Adrenal gland (tissue), 9 donors: ENCODE measurements at regions not wholly inside any gene's neighbourhood (a gene's known extent, or its start where the extent isn't known, plus 50 kb on each side); places are given as distances from the start of the nearest gene placed in this dataset.

Source experiments
- DNase-seq, 7 donors: peaks; one replicate each; pipeline ENCODE4 v3.0.0-alpha.2; 2019 to 2020
- H3K27ac ChIP-seq, 5 donors: fragments of 200-600 bp; sonication (generic) in 4 of 5; 1 replicate in 3 of 5; 2 replicates in 2 of 5; pipeline versions ENCODE4 v1.5.1 to v1.8.0; 2016 to 2020; ENCODE audit warnings: mild to moderate bottlenecking in 1 of 5
- H3K27me3 ChIP-seq: fragments of 200-600 bp; 2 replicates; pipeline ENCODE4 v1.8.0; 2021
- H3K36me3 ChIP-seq, 2 donors: fragments of 200-600 bp; replicated peaks in 1 of 2; 1 replicate in 1 of 2; 2 replicates in 1 of 2; pipeline versions ENCODE4 v1.5.1 to v1.8.0; 2018 to 2022
- H3K4me1 ChIP-seq, 2 donors: fragments of 200-600 bp; replicated peaks in 1 of 2; 1 replicate in 1 of 2; 2 replicates in 1 of 2; pipeline versions ENCODE4 v1.5.1 to v1.8.0; 2018 to 2021
- H3K4me3 ChIP-seq, 4 donors: fragments of 200-600 bp; sonication (generic) in 3 of 4; one replicate each; pipeline ENCODE4 v1.5.1; 2016 to 2018
- H3K9me3 ChIP-seq, 3 donors: fragments of 200-600 bp; sonication (generic) in 1 of 3; replicated peaks in 1 of 3; 1 replicate in 2 of 3; 2 replicates in 1 of 3; pipeline versions ENCODE4 v1.5.1 to v1.8.0; 2016 to 2021
- POLR2A ChIP-seq, 2 donors: fragments of 450-650 bp; IDR thresholded peaks; one replicate each; pipeline ENCODE4 v1.6.1; 2017; ENCODE audit warnings: antibody characterized with exemption in 2 of 2, mild to moderate bottlenecking in 2 of 2, moderate library complexity in 1 of 2
- WGBS, 4 donors: extraction: QIAGEN DNeasy Blood & Tissue Kit in 2 of 4; methylation state at CpG; one replicate each; pipeline versions ENCODE4 v1.1.5 to v1.1.7; 2013 to 2017; 5-methylcytosine and 5-hydroxymethylcytosine counted together
- intact Hi-C, 2 donors: fragments of 100-400 bp; cut with DNase I; formaldehyde crosslinking; loops; one replicate each; pipeline versions ENCODE4 v1.14.1 to v1.15.0; 2022 to 2023
- TF ChIP-seq, protein P1 (sequence below), 6 experiments: fragments of 450-650 bp in 4 of 6; fragments of 200-600 bp in 2 of 6; sonication (generic) in 1 of 6; IDR thresholded peaks; 1 replicate in 5 of 6; 2 replicates in 1 of 6; pipeline versions ENCODE4 v1.5.1 to v1.8.0; 2016 to 2021; ENCODE audit warnings: antibody characterized with exemption in 6 of 6, mild to moderate bottlenecking in 2 of 6, moderate library complexity in 1 of 6
- donor health status: healthy with polysubstance abuse.
- donor health status: Bipolar disorder and iron deficiency.
- donor health status: DM: yes; HTN: yes; CAD: no.
- donor health status: DM: no; HTN: no; CAD: no.
- donor health status: DM: no; HTN: no; CAD: no.

DNA sequence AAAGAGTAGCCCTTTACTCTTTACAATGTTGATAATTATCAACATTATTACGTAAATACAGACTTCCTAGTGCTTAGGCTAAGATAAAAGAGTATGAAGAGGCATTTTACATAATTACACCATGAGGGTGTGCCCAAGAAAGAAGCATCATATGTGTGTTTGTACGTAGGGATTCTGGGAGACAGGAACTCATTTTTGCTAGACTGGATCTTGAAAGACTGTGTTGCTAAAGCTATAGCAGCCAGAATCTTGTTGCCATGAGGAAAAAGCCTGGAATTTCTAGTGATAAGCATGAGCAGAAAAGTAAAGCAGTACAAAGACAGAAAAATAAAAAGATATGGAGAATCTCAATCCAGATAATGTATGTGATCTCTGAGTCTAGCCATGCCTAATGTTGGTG, 72.1 kb downstream of the JRKL start:
- Histone ChIP-seq H3K27ac (no peak overlapping the region), H3K9me3 (no peaks in the 10 kb centered on the region), H3K4me3 (no peak overlapping the region), H3K36me3 (no peaks in the 10 kb centered on the region), H3K4me1 (peaks cover 0 to 7% of the 10 kb centered on the region in 2 donors), H3K27me3 (no peaks in the 10 kb centered on the region)
- 51 to 69% (median 63%) methylated on average over 2 of the region's 2 CpGs for WGBS, 4 donors
- TF ChIP-seq, protein P1, sequence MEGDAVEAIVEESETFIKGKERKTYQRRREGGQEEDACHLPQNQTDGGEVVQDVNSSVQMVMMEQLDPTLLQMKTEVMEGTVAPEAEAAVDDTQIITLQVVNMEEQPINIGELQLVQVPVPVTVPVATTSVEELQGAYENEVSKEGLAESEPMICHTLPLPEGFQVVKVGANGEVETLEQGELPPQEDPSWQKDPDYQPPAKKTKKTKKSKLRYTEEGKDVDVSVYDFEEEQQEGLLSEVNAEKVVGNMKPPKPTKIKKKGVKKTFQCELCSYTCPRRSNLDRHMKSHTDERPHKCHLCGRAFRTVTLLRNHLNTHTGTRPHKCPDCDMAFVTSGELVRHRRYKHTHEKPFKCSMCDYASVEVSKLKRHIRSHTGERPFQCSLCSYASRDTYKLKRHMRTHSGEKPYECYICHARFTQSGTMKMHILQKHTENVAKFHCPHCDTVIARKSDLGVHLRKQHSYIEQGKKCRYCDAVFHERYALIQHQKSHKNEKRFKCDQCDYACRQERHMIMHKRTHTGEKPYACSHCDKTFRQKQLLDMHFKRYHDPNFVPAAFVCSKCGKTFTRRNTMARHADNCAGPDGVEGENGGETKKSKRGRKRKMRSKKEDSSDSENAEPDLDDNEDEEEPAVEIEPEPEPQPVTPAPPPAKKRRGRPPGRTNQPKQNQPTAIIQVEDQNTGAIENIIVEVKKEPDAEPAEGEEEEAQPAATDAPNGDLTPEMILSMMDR (IDR thresholded peaks at IDR 0.05) = no peak
- no peak for TF ChIP-seq POLR2A (IDR thresholded peaks at IDR 0.05)
- DNase-seq = no peak
- intact Hi-C loops = loop anchor here in 1 of 2 donors (5.0 to 10.0 kb wide), 2 partner anchors 363 to 680 kb away; no protein-coding TSS in a partner anchor

DNA sequence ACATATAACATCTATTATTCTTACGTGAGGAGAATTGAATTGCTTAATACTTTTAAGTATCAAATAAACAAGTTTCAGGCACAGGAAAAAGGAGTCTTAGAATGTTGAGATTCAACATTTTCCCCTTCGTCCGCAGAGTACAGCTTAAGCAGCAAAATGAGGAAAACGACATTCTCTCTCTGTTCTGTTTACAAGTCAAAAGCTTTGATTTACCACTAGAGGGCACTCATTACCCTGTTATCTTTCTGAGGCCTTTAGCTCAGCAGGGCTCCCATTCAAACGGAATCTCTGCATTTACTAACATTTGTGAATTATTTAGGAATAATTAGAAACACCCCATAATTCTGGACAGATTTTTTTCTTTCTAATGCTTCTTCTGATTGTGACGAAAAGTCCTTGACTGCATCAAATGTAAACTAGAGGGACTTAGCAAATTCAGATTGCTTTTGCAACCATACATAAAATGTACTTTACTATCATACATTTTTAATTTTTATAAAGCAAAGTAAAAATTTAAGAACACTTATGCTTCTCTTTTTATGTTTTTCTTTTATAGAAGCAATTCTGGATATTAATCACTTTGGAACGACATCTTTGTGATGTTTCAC, 75.0 kb downstream of the JRKL start:
- peak in 1 of 7 donors; percentile 11 for DNase-seq
- Histone ChIP-seq H3K27me3 (no peaks in the 10 kb centered on the region), H3K4me3 (no peak overlapping the region), H3K4me1 (peaks cover 0 to 7% of the 10 kb centered on the region in 2 donors), H3K9me3 (no peaks in the 10 kb centered on the region), H3K36me3 (no peaks in the 10 kb centered on the region), H3K27ac (no peak overlapping the region)
- 6 to 9% (median 6%) methylated on average over 7 of the region's 7 CpGs for whole genome bisulfite sequencing, 4 donors
- intact Hi-C loops = loop anchor here in 1 of 2 donors (5.0 to 10.0 kb wide), 2 partner anchors 360 to 677 kb away; no protein-coding TSS in a partner anchor
- TF ChIP-seq, protein P1 (IDR thresholded peaks at IDR 0.05) = peak; percentile 62 to 79 (median 73)
- TF ChIP-seq POLR2A (IDR thresholded peaks at IDR 0.05) = no peak

DNA sequence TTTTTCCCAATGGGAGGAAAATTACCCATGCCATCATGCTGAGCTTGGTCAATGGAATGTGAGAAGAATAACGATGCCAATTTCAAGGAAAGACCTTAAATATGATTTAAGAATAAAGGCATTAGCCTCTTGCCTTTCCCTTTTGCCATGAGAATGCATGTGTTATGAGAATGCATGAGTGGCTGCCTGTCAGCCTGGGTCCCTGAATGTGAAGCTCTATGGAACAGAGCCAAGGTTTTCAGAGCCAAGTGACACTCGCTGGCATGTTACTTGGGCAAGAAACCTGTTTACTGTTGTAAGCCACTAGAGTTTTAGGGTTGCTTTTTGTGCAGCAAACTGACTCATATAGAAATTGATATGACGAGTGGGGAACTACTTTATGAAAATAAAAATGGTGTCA, 75.7 kb downstream of the JRKL start:
- no peak for TF ChIP-seq POLR2A (IDR thresholded peaks at IDR 0.05)
- TF ChIP-seq, protein P1 (IDR thresholded peaks at IDR 0.05) = no peak
- Histone ChIP-seq H3K27ac (no peak overlapping the region), H3K4me1 (peaks cover 0 to 7% of the 10 kb centered on the region in 2 donors), H3K27me3 (no peaks in the 10 kb centered on the region), H3K9me3 (no peaks in the 10 kb centered on the region), H3K4me3 (no peak overlapping the region), H3K36me3 (no peaks in the 10 kb centered on the region)
- intact Hi-C loops = loop anchor here in 1 of 2 donors (10.0 kb wide), 1 partner anchor 359 kb away; no protein-coding TSS in a partner anchor
- WGBS, 4 donors = 32 to 46% (median 41%) methylated on average over 3 of the region's 3 CpGs
- DNase-seq = peak in 4 of 7 donors; percentile 16 to 57 (median 40)

DNA sequence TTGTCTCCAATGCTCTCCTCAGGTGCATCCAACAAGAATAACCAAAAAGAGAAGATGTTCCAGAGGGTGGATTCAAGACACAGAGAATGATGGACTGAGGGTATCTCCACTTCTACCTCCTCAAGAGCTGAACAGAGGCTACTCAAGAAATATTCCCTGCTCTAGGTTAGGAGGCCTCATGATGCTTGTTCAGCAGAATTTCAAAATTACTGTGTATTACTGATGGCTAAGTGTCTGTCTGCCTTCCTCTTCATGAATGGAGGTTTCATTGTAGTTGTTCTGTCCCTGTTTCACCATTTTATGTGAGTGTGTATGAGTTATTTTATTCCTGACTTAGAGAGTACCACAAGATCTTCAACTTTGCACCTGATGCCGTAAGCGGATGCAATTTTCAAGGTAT, 76.8 kb downstream of the JRKL start:
- Histone ChIP-seq H3K4me3 (no peak overlapping the region), H3K27ac (no peak overlapping the region), H3K9me3 (no peaks in the 10 kb centered on the region), H3K27me3 (no peaks in the 10 kb centered on the region), H3K4me1 (peaks cover 0 to 7% of the 10 kb centered on the region in 2 donors), H3K36me3 (no peaks in the 10 kb centered on the region)
- 96 to 100% (median 97%) methylated on average over 2 of the region's 2 CpGs for WGBS, 4 donors
- no peak for DNase-seq
- no peak for TF ChIP-seq POLR2A (IDR thresholded peaks at IDR 0.05)
- TF ChIP-seq, protein P1 (IDR thresholded peaks at IDR 0.05) = no peak
- intact Hi-C loops = loop anchor here in 1 of 2 donors (10.0 kb wide), 1 partner anchor 358 kb away; no protein-coding TSS in a partner anchor
